GM12872 (cell line): ENCODE measurements at regions not wholly inside any gene's neighbourhood (a gene's known extent, or its start where the extent isn't known, plus 50 kb on each side); places are given as distances from the start of the nearest gene placed in this dataset.

Experiments used
- CTCF ChIP-seq: IDR thresholded peaks from 3 replicates; pipeline ENCODE4 v1.5.1; 2011; ENCODE audit warnings: low read depth, mild to moderate bottlenecking, low read length, moderate library complexity; ENCODE audit not compliant: insufficient read depth

GRCh38 chr10:2754943-2755342 is 312.4 kb upstream of the PFKP start:
- no peak for TF ChIP-seq CTCF

GRCh38 chr10:2748287-2748686 is 319.1 kb upstream of the PFKP start:
- TF ChIP-seq CTCF: no peak

- no peak for TF ChIP-seq CTCF
Measured at GRCh38 chr10:2746638-2747037, 320.7 kb upstream of the PFKP start.

- no peak for TF ChIP-seq CTCF
Measured at GRCh38 chr10:2745666-2746065, 321.7 kb upstream of the PFKP start.

- TF ChIP-seq CTCF: no peak
Measured at GRCh38 chr10:2744547-2745200, 322.7 kb upstream of the PFKP start.

- TF ChIP-seq CTCF: no peak
Measured at GRCh38 chr10:2734603-2735002, 332.7 kb upstream of the PFKP start.

GRCh38 chr10:2733278-2733963 is 333.9 kb upstream of the PFKP start:
- TF ChIP-seq CTCF: no peak
